ENCODE measurements at regions not wholly inside any gene's neighbourhood (a gene's known extent, or its start where the extent isn't known, plus 50 kb on each side); places are given as distances from the start of the nearest gene placed in this dataset.
"Not testable (repeated sequence)": the region's sequence is repeated elsewhere in the genome, so short reads cannot be mapped to it uniquely, and the experiment has no call there.

GRCh38 chr15:29648415-29648814 is 173.9 kb downstream of the TJP1 start:
- H3K4me1 Mint-ChIP-seq; H3K27me3 Mint-ChIP-seq; H3K36me3 Mint-ChIP-seq; H3K9me3 Mint-ChIP-seq (ENCODE audit: low read depth); CTCF ChIA-PET; ATAC-seq; H3K4me3 Mint-ChIP-seq; DNase-seq; H3K27ac Mint-ChIP-seq: not testable (repeated sequence)

GRCh38 chr15:29645841-29646240 is 176.4 kb downstream of the TJP1 start:
- Mint-ChIP-seq H3K27me3 (no peaks in the 10 kb centered on the region), H3K9me3 (ENCODE audit: low read depth) (peaks cover 5% of the 10 kb centered on the region), H3K27ac (no peak overlapping the region), H3K36me3 (no peaks in the 10 kb centered on the region), H3K4me1 (no peaks in the 10 kb centered on the region), H3K4me3 (no peak overlapping the region)
- ATAC-seq, result no peak
- CTCF ChIA-PET, result no interaction called here
- DNase-seq, result no peak

GRCh38 chr15:29644361-29644760 is 177.9 kb downstream of the TJP1 start:
- H3K27ac Mint-ChIP-seq; H3K4me3 Mint-ChIP-seq; H3K27me3 Mint-ChIP-seq; H3K9me3 Mint-ChIP-seq (ENCODE audit: low read depth); DNase-seq; CTCF ChIA-PET; H3K36me3 Mint-ChIP-seq; ATAC-seq; H3K4me1 Mint-ChIP-seq: not testable (repeated sequence)

- no peaks in the 10 kb centered on the region for H3K27me3 Mint-ChIP-seq
- H3K4me1 Mint-ChIP-seq, result no peaks in the 10 kb centered on the region
- H3K9me3 Mint-ChIP-seq (ENCODE audit: low read depth), result no peaks in the 10 kb centered on the region
- no peak for ATAC-seq
- H3K4me3 Mint-ChIP-seq, result no peak overlapping the region
- no peak for DNase-seq
- CTCF ChIA-PET, result interaction anchor here (0.6 kb wide), 1 partner anchor 60 kb away, joined by 3 read pairs; no protein-coding TSS in a partner anchor
- no peak overlapping the region for H3K27ac Mint-ChIP-seq
- H3K36me3 Mint-ChIP-seq, result no peaks in the 10 kb centered on the region
These were observed 183.5 kb downstream of the TJP1 start for GRCh38 chr15:29638781-29639180.

GRCh38 chr15:29638011-29638410 is 184.3 kb downstream of the TJP1 start:
- Mint-ChIP-seq H3K4me1 (no peaks in the 10 kb centered on the region), H3K9me3 (ENCODE audit: low read depth) (no peaks in the 10 kb centered on the region), H3K4me3 (no peak overlapping the region), H3K27me3 (no peaks in the 10 kb centered on the region), H3K27ac (no peak overlapping the region), H3K36me3 (no peaks in the 10 kb centered on the region)
- CTCF ChIA-PET, result no interaction called here
- ATAC-seq, result no peak
- DNase-seq, result no peak

- CTCF ChIA-PET, result no interaction called here
- H3K36me3 Mint-ChIP-seq, result no peaks in the 10 kb centered on the region
- DNase-seq (no peak), ATAC-seq (no peak)
- no peaks in the 10 kb centered on the region for H3K4me1 Mint-ChIP-seq
- no peaks in the 10 kb centered on the region for H3K27me3 Mint-ChIP-seq
- no peaks in the 10 kb centered on the region for H3K9me3 Mint-ChIP-seq (ENCODE audit: low read depth)
- no peak overlapping the region for H3K27ac Mint-ChIP-seq
- no peak overlapping the region for H3K4me3 Mint-ChIP-seq
These were observed 184.7 kb downstream of the TJP1 start for GRCh38 chr15:29637555-29637954.

GRCh38 chr15:29636921-29637320 is 185.3 kb downstream of the TJP1 start:
- no peak for DNase-seq
- no peaks in the 10 kb centered on the region for H3K27me3 Mint-ChIP-seq
- H3K4me1 Mint-ChIP-seq, result no peaks in the 10 kb centered on the region
- CTCF ChIA-PET, result no interaction called here
- H3K4me3 Mint-ChIP-seq, result no peak overlapping the region
- no peaks in the 10 kb centered on the region for H3K36me3 Mint-ChIP-seq
- no peak overlapping the region for H3K27ac Mint-ChIP-seq
- H3K9me3 Mint-ChIP-seq (ENCODE audit: low read depth), result no peaks in the 10 kb centered on the region
- ATAC-seq, result no peak

GRCh38 chr15:29636140-29636539 is 186.1 kb downstream of the TJP1 start:
- Mint-ChIP-seq H3K9me3 (ENCODE audit: low read depth) (no peaks in the 10 kb centered on the region), H3K27me3 (no peaks in the 10 kb centered on the region), H3K27ac (no peak overlapping the region), H3K4me1 (no peaks in the 10 kb centered on the region), H3K4me3 (no peak overlapping the region), H3K36me3 (no peaks in the 10 kb centered on the region)
- CTCF ChIA-PET, result no interaction called here
- no peak for ATAC-seq
- no peak for DNase-seq

- H3K9me3 Mint-ChIP-seq (ENCODE audit: low read depth), result no peaks in the 10 kb centered on the region
- CTCF ChIA-PET, result no interaction called here
- no peaks in the 10 kb centered on the region for H3K27me3 Mint-ChIP-seq
- H3K27ac Mint-ChIP-seq, result no peak overlapping the region
- H3K4me3 Mint-ChIP-seq, result no peak overlapping the region
- no peaks in the 10 kb centered on the region for H3K36me3 Mint-ChIP-seq
- DNase-seq, result no peak
- no peaks in the 10 kb centered on the region for H3K4me1 Mint-ChIP-seq
- ATAC-seq, result no peak
These were observed 186.7 kb downstream of the TJP1 start for GRCh38 chr15:29635513-29636098.

- H3K27me3 Mint-ChIP-seq, result no peaks in the 10 kb centered on the region
- H3K27ac Mint-ChIP-seq, result no peak overlapping the region
- H3K4me3 Mint-ChIP-seq, result no peak overlapping the region
- no peak for ATAC-seq
- CTCF ChIA-PET, result no interaction called here
- no peaks in the 10 kb centered on the region for H3K4me1 Mint-ChIP-seq
- DNase-seq, result no peak
- H3K9me3 Mint-ChIP-seq (ENCODE audit: low read depth), result no peaks in the 10 kb centered on the region
- H3K36me3 Mint-ChIP-seq, result no peaks in the 10 kb centered on the region
These were observed 188.3 kb downstream of the TJP1 start for GRCh38 chr15:29633971-29634370.

GRCh38 chr15:29632671-29633406 is 189.4 kb downstream of the TJP1 start:
- no peaks in the 10 kb centered on the region for H3K27me3 Mint-ChIP-seq
- no peak overlapping the region for H3K4me3 Mint-ChIP-seq
- H3K9me3 Mint-ChIP-seq (ENCODE audit: low read depth), result no peaks in the 10 kb centered on the region
- ATAC-seq (no peak), DNase-seq (no peak)
- no peaks in the 10 kb centered on the region for H3K4me1 Mint-ChIP-seq
- CTCF ChIA-PET, result no interaction called here
- H3K36me3 Mint-ChIP-seq, result no peaks in the 10 kb centered on the region
- H3K27ac Mint-ChIP-seq, result no peak overlapping the region

GRCh38 chr15:29631076-29632070 is 190.9 kb downstream of the TJP1 start:
- no peak for ATAC-seq
- H3K4me3 Mint-ChIP-seq, result no peak overlapping the region
- H3K27ac Mint-ChIP-seq, result no peak overlapping the region
- no peak for DNase-seq
- H3K36me3 Mint-ChIP-seq, result no peaks in the 10 kb centered on the region
- CTCF ChIA-PET, result no interaction called here
- H3K27me3 Mint-ChIP-seq, result no peaks in the 10 kb centered on the region
- H3K9me3 Mint-ChIP-seq (ENCODE audit: low read depth), result no peaks in the 10 kb centered on the region
- no peaks in the 10 kb centered on the region for H3K4me1 Mint-ChIP-seq

- Mint-ChIP-seq H3K27ac (no peak overlapping the region), H3K4me1 (no peaks in the 10 kb centered on the region), H3K27me3 (no peaks in the 10 kb centered on the region), H3K4me3 (no peak overlapping the region), H3K9me3 (ENCODE audit: low read depth) (no peaks in the 10 kb centered on the region), H3K36me3 (no peaks in the 10 kb centered on the region)
- no peak for ATAC-seq
- no peak for DNase-seq
- CTCF ChIA-PET, result no interaction called here
These were observed 198.0 kb downstream of the TJP1 start for GRCh38 chr15:29624271-29624670.

Data from activated CD8-positive, alpha-beta memory T cell treated with anti-CD3 and anti-CD28 coated beads, Interleukin-2, amount 10 ng/mL, durations not matched to agents 7 days and 5 days (primary cell).